ENCODE measurements at regions not wholly inside any gene's neighbourhood (a gene's known extent, or its start where the extent isn't known, plus 50 kb on each side); places are given as distances from the start of the nearest gene placed in this dataset.

DNA sequence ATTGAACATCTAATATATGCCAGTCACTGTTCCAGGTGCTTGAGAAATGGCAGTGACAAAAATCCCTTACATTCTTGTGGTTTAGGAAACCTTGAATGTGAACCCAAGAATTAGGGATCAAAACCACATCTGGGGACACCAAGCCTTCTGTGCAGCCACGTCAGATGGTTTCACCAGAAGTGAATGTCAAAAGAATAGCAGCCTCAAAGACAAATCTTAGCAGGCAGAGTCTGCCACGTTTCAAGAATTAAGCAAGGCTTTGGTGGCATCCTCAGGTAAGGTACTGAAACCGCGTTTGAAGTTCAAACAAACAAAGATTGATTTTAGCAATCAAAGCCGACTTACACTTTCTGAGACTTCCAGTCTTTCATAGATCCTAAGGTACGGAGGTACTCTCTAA lies 225.5 kb upstream of the GNAI1 start:
- Histone ChIP-seq H3K27me3 (ENCODE audit: control insufficient read depth, insufficient read depth, low read length) (no peaks in the 10 kb centered on the region), H3K36me3 (replicated peaks; ENCODE audit: control insufficient read depth, insufficient read depth, low read length) (no peaks in the 10 kb centered on the region)

DNA sequence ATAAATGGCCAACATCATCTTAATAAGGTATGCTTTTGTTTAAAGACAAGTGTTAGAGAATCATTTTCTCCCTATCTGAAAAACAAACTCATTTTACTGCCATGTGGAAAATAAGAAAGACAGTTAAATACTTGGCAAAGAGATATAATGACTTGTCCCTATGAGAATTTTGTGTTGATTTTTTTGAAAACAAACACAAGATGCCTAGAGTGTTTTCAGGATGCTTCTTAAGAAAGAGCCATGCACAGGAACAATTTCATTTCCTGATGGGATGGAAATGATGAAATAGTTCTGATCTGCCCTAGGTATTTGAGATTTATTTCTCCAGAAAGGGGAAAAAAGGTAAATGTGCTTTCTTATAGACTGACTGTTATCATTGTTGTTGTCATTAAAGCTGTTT lies 237.5 kb upstream of the GNAI1 start:
- no peaks in the 10 kb centered on the region for H3K27me3 ChIP-seq (ENCODE audit: control insufficient read depth, insufficient read depth, low read length)
- no peak overlapping the region for H3K4me3 ChIP-seq (ENCODE audit: insufficient read depth, low read depth, low read length)
- DNase-seq = no peak
- no peaks in the 10 kb centered on the region for H3K36me3 ChIP-seq (replicated peaks; ENCODE audit: control insufficient read depth, insufficient read depth, low read length)

More for the DNA sequence above, 225.5 kb upstream of the GNAI1 start:
- H3K4me3 ChIP-seq (ENCODE audit: insufficient read depth, low read depth, low read length) = no peak overlapping the region
- no peak for DNase-seq

DNA sequence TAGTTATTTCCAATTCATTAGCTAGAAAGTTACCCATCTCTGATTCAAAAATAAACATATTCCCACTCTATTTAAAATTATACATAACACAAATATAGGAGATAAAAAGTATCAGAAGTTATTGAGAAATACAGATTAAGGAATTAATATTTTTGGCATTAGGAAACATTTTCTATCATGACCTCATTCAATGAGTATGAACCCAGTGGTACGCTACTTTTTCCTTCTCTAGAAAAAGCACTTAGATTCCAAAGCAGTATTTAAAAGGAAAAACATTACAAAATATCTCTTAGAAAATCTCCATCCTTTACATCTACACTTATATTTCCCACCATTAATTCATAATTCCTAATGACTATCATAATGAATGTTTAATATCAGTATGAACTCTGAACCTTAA lies 240.6 kb upstream of the GNAI1 start:
- Histone ChIP-seq H3K36me3 (replicated peaks; ENCODE audit: control insufficient read depth, insufficient read depth, low read length) (no peaks in the 10 kb centered on the region), H3K4me3 (ENCODE audit: insufficient read depth, low read depth, low read length) (no peak overlapping the region), H3K27me3 (ENCODE audit: control insufficient read depth, insufficient read depth, low read length) (no peaks in the 10 kb centered on the region)
- DNase-seq = no peak

DNA sequence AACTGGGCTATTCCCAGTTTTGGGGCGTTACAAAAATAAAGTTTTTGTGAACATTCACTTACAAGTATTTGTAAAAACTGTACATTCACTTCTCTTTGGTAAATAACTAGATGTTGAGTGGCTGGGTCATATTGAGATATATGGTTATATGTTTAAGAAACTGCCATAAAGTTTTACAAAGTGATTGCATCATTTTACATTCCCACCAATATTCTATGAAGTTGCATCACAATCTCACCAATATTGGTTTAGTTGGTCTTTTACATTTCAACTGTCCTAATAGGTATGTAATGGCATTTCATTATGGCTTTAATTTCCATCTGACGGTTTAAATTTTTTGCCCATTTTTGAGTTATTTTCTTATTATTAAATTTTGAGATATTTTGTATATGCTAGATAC lies 251.7 kb upstream of the GNAI1 start:
- no peaks in the 10 kb centered on the region for H3K27me3 ChIP-seq (ENCODE audit: control insufficient read depth, insufficient read depth, low read length)
- H3K4me3 ChIP-seq (ENCODE audit: insufficient read depth, low read depth, low read length) = no peak overlapping the region
- no peaks in the 10 kb centered on the region for H3K36me3 ChIP-seq (replicated peaks; ENCODE audit: control insufficient read depth, insufficient read depth, low read length)
- no peak for DNase-seq

DNA sequence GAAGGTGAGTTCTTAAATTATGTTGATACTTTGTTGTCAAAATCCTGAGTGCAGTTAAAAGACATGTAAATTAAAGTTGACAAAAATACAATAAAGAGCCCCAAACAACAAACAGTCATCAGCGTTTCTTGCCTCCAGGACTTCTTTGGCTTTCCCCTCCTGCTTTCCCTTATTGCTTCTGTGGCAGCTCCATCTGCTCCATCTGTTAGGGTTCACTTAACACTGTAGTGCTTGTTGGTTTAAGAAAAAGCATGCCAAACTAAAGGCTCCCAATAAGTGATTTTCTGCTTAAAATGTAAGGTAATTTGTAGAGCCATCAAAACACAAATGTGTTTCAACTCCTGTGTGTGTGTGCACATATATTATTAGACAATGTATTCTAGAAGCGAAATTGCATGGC lies 254.3 kb upstream of the GNAI1 start:
- Histone ChIP-seq H3K4me3 (ENCODE audit: insufficient read depth, low read depth, low read length) (no peak overlapping the region), H3K27me3 (ENCODE audit: control insufficient read depth, insufficient read depth, low read length) (no peaks in the 10 kb centered on the region), H3K36me3 (replicated peaks; ENCODE audit: control insufficient read depth, insufficient read depth, low read length) (no peaks in the 10 kb centered on the region)
- DNase-seq = no peak

DNA sequence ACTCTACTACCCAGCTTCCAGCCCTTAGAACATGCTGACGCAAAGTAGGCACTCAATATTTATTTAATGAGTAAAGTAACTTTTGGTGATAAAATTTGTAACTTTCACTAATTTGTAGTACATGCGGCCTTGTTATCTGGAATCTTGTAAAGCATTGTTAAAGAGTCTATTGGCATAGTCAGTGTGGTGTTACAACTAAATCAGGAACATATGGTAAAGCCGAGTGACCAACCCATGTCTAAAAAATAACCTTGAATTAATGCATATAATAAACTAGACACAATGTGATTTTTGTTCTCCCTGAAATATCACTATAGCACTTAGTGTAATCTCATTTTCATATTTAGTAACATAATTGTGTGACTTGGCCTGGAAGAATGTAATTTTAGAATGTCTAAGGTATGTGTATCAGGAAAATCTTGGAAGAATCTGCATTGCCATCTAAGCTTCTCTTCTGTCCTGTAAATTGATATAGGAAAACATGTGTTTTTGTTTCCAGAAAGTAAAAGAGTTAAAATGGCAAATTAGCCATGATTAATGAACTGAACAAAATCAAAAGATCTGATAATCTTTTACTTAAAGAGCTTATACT lies 256.7 kb upstream of the GNAI1 start:
- Histone ChIP-seq H3K36me3 (replicated peaks; ENCODE audit: control insufficient read depth, insufficient read depth, low read length) (no peaks in the 10 kb centered on the region), H3K4me3 (ENCODE audit: insufficient read depth, low read depth, low read length) (no peak overlapping the region), H3K27me3 (ENCODE audit: control insufficient read depth, insufficient read depth, low read length) (no peaks in the 10 kb centered on the region)
- DNase-seq = no peak

DNA sequence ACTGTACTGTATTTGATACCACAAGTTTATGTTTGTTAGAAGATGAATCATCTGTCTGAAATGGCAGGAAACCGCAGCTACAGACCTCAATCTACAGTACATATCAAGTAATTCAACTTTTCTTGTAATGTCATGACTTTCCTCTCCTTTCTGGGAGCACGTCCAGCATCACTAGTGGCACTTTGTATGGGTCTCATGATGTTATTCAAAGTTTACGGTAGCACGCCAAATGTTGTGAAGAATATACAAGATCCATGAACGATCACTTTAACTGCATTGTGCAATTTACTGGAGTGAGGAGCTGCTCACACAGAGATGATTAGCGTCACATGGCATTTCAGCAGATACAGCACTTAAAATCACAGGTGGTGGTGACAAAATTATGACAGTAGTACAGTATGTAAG lies 257.8 kb upstream of the GNAI1 start:
- Histone ChIP-seq H3K36me3 (replicated peaks; ENCODE audit: control insufficient read depth, insufficient read depth, low read length) (no peaks in the 10 kb centered on the region), H3K27me3 (ENCODE audit: control insufficient read depth, insufficient read depth, low read length) (no peaks in the 10 kb centered on the region), H3K4me3 (ENCODE audit: insufficient read depth, low read depth, low read length) (no peak overlapping the region)
- DNase-seq = no peak

DNA sequence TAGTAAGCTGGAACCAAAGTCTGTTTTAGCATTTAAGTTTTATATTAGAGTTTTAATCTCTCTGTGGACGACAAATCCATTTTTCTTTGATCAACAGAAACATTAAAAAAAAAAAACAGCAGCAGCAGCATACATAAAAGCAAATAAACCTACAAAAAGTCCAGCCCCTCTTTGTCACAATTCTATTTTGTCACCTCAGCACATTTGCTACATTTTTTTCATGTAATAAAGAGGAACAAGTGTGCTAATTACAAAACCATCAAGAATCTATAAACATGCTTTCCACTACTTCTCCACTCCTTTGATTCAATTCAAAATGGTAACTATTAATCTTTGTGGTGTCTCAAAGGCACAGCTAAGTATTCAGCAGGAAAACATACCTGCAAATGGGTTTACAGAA lies 259.8 kb upstream of the GNAI1 start:
- no peak overlapping the region for H3K4me3 ChIP-seq (ENCODE audit: insufficient read depth, low read depth, low read length)
- no peaks in the 10 kb centered on the region for H3K36me3 ChIP-seq (replicated peaks; ENCODE audit: control insufficient read depth, insufficient read depth, low read length)
- H3K27me3 ChIP-seq (ENCODE audit: control insufficient read depth, insufficient read depth, low read length) = no peaks in the 10 kb centered on the region
- DNase-seq = no peak

DNA sequence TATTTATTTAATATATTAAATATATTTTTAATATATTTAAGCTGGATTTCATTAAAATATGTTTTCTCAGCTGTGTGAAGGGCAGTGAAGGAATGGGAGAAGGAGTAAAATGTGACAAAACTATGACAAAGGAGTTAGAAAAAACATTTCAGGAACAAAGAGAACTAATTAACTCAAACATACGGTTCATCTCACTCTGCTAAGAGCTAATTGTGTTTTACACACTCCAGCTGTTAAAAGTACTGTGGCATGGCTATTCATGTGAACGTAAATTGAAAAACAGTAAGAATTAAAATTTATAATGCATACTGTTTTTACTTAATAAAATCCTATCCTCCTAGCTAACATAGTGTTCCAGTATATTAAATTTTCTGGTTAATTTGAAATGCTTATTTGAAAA lies 262.5 kb upstream of the GNAI1 start:
- no peak overlapping the region for H3K4me3 ChIP-seq (ENCODE audit: insufficient read depth, low read depth, low read length)
- no peaks in the 10 kb centered on the region for H3K27me3 ChIP-seq (ENCODE audit: control insufficient read depth, insufficient read depth, low read length)
- no peaks in the 10 kb centered on the region for H3K36me3 ChIP-seq (replicated peaks; ENCODE audit: control insufficient read depth, insufficient read depth, low read length)
- DNase-seq = no peak

DNA sequence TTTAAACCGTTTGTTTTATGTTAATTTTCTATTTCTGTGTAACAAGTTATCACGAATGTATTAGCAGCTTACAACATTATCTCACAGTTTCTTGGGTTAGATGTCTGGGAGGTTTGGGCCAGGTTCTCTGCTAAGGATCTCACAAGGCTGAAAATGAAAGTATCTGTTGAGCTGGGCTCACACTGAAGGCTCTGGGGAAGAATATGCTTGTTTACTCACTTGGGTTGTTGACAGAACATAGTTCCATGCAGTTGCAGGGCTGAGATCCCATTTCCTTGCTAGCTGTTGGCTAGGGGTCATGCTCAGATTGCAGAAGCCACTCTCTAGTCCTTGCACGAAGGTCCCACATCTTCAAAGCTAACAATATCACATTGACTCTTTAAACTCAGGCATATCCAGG lies 266.6 kb upstream of the GNAI1 start:
- Histone ChIP-seq H3K36me3 (replicated peaks; ENCODE audit: control insufficient read depth, insufficient read depth, low read length) (no peaks in the 10 kb centered on the region), H3K27me3 (ENCODE audit: control insufficient read depth, insufficient read depth, low read length) (no peaks in the 10 kb centered on the region), H3K4me3 (ENCODE audit: insufficient read depth, low read depth, low read length) (no peak overlapping the region)
- DNase-seq = no peak

DNA sequence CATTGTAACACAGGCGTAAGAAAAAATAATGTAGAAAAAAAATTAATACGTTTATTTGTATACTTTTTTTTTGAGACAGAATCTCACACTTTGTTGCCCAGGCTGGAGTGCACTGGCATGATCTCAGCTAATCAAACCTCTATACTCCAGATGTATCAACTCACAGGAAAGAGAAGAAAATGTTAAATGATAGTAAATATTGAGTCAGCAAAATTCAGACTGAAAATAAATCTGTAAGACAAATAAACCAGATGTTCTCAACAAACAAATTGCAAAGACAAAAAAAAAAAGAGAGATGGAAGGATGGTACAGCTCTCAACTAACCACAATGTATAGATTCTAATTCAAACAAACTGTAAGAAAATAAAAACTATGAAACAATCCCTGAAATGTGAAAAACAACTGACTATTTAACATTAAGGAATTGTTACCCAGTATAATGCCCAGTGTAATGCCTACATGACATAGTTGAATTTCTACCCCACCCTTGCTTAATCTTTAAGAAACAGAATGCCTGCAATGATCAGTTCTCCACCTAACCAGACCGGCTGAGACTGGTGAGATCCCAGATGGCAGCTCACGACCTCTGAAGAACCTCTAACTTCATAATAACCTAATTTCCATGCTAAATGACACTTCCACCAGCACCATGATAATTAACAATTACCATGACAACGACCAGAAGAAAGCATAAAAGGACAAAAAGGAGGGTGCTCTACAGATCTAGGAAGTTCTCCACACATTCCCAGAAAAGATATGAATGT lies 272.0 kb upstream of the GNAI1 start:
- Histone ChIP-seq H3K27me3 (ENCODE audit: control insufficient read depth, insufficient read depth, low read length) (no peaks in the 10 kb centered on the region), H3K4me3 (ENCODE audit: insufficient read depth, low read depth, low read length) (no peak overlapping the region), H3K36me3 (replicated peaks; ENCODE audit: control insufficient read depth, insufficient read depth, low read length) (no peaks in the 10 kb centered on the region)
- DNase-seq = no peak

DNA sequence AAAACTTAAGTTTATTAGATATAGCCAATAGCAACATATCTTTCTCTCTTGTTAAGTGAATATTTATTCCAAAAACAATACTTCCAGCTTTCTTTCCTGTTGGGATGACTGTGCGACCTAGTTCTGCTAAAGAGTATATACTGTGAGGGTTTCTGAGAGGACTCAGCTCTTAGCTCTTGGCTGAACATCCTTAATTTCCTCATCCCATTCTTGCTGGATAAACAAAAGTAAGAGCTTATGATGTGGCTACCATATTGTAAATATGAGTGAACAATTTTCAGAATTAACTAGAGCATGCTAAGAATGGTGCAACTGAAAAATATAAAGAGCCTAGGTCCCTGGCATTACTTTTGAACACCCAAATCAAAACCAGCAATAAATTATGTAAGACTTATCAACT lies 279.5 kb upstream of the GNAI1 start:
- Histone ChIP-seq H3K36me3 (replicated peaks; ENCODE audit: control insufficient read depth, insufficient read depth, low read length) (no peaks in the 10 kb centered on the region), H3K4me3 (ENCODE audit: insufficient read depth, low read depth, low read length) (no peak overlapping the region), H3K27me3 (ENCODE audit: control insufficient read depth, insufficient read depth, low read length) (no peaks in the 10 kb centered on the region)
- no peak for DNase-seq

DNA sequence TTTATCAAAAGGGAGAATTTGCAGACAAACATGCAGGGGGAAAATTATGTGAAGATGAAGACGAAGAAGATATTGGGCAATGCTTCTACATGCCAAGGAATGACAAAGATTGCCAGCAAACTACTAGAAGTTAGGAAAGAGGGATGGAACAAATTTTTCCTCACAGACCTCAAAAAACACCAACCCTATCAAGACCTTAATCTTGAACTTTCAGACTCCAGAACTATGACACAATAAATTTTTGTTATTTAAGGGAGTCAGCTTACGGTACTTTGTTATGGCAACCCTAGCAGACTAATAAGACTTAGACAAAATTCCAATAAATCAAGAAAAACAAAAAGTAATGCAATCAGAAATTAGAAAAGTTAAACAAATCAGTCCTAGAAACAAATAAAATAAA lies 280.0 kb upstream of the GNAI1 start:
- Histone ChIP-seq H3K4me3 (ENCODE audit: insufficient read depth, low read depth, low read length) (no peak overlapping the region), H3K36me3 (replicated peaks; ENCODE audit: control insufficient read depth, insufficient read depth, low read length) (no peaks in the 10 kb centered on the region), H3K27me3 (ENCODE audit: control insufficient read depth, insufficient read depth, low read length) (no peaks in the 10 kb centered on the region)
- DNase-seq = no peak

DNA sequence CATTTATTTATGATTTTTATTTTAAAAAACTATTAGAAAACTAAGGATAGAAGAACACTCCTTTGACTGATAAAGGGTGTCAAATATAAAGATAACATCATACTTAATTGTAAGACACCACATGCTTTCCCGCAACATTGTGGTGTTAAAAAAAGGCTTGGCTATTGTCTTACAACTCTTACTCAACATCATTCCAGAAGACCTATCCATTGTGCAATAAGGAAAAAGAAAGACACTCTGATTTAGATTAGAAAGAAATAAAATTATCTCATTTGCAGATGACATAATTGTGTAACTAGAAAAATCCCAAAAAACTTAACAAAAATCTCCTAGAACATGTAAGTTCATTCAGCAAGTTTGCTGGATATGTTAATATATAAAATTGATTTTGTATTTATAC lies 296.7 kb upstream of the GNAI1 start:
- no peaks in the 10 kb centered on the region for H3K27me3 ChIP-seq (ENCODE audit: control insufficient read depth, insufficient read depth, low read length)
- no peak for DNase-seq
- no peak overlapping the region for H3K4me3 ChIP-seq (ENCODE audit: insufficient read depth, low read depth, low read length)
- no peaks in the 10 kb centered on the region for H3K36me3 ChIP-seq (replicated peaks; ENCODE audit: control insufficient read depth, insufficient read depth, low read length)

DNA sequence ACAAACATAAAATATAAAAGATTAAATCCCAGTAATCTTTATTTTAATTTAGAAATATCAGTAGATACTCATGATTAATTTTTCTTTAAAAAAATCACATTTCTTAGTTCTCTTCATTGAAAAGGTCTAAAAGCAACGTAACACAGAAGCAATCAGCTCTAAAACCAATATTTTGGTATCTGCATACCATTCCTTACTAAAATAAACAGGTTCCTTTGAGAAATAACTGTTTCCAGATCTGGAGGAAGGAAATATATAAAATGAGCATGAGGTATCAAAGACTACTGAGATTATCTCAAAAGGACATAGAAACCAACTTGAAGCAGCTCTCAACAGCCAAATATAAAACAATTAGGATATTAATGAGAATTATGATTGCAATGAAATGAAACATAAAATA lies 301.0 kb upstream of the GNAI1 start:
- no peak overlapping the region for H3K4me3 ChIP-seq (ENCODE audit: insufficient read depth, low read depth, low read length)
- no peaks in the 10 kb centered on the region for H3K27me3 ChIP-seq (ENCODE audit: control insufficient read depth, insufficient read depth, low read length)
- DNase-seq = no peak
- no peaks in the 10 kb centered on the region for H3K36me3 ChIP-seq (replicated peaks; ENCODE audit: control insufficient read depth, insufficient read depth, low read length)

DNA sequence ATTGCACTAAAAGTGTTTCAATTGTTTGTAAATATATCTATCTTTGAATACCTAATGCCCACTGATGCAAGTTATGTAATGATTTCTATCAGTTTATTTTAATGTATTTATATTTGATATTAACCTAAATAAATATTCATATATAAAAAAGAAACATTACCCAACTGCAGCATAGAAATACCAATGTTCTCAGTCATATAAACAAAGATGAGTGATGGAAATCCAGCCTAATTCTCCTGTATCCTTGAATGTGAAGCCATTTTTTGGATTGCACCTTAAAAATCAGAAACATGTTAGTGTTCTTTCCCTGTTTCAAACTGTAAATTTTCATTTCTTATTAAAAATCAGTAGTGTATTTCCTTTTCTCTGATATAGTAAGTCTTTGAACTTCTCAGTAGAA lies 305.8 kb upstream of the GNAI1 start:
- Histone ChIP-seq H3K4me3 (ENCODE audit: insufficient read depth, low read depth, low read length) (no peak overlapping the region), H3K36me3 (replicated peaks; ENCODE audit: control insufficient read depth, insufficient read depth, low read length) (no peaks in the 10 kb centered on the region), H3K27me3 (ENCODE audit: control insufficient read depth, insufficient read depth, low read length) (no peaks in the 10 kb centered on the region)
- no peak for DNase-seq

Data from H7 (cell line).